Tibial nerve (tissue), 4 donors: ENCODE measurements at regions not wholly inside any gene's neighbourhood (a gene's known extent, or its start where the extent isn't known, plus 50 kb on each side); places are given as distances from the start of the nearest gene placed in this dataset.

Experiments
- DNase-seq, 2 donors: peaks; one replicate each; pipeline ENCODE4 v3.0.0-alpha.2; 2019; ENCODE audit warnings: low spot score in 2 of 2
- H3K27ac ChIP-seq, 4 donors: fragments of 200-600 bp; sonication (generic) in 3 of 4; one replicate each; pipeline ENCODE4 v1.5.1; 2017 to 2019; ENCODE audit warnings: mild to moderate bottlenecking in 1 of 4
- H3K27me3 ChIP-seq, 2 donors: fragments of 200-600 bp; sonication (generic) in 1 of 2; one replicate each; pipeline versions ENCODE4 v1.5.1 to v1.6.0; 2017 to 2019
- H3K36me3 ChIP-seq, 3 donors: fragments of 200-600 bp; sonication (generic); one replicate each; pipeline ENCODE4 v1.5.1; 2018 to 2019
- H3K4me1 ChIP-seq, 4 donors: fragments of 200-600 bp; sonication (generic) in 3 of 4; one replicate each; pipeline ENCODE4 v1.5.1; 2017 to 2019
- H3K4me3 ChIP-seq, 4 donors: fragments of 200-600 bp; sonication (generic) in 3 of 4; one replicate each; pipeline ENCODE4 v1.5.1; 2017 to 2019; ENCODE audit warnings: mild to moderate bottlenecking in 1 of 4, moderate library complexity in 1 of 4
- H3K9me3 ChIP-seq, 4 donors: fragments of 200-600 bp; sonication (generic) in 3 of 4; one replicate each; pipeline ENCODE4 v1.5.1; 2017 to 2019
- EP300 ChIP-seq, 2 donors: sonication (generic); formaldehyde crosslinking; IDR thresholded peaks; one replicate each; pipeline ENCODE4 v1.6.1; 2017; ENCODE audit warnings: antibody characterized with exemption in 2 of 2, mild to moderate bottlenecking in 1 of 2
- POLR2A ChIP-seq, 2 donors: fragments of 450-650 bp; IDR thresholded peaks; one replicate each; pipeline ENCODE4 v1.6.1; 2017; ENCODE audit warnings: antibody characterized with exemption in 2 of 2, mild to moderate bottlenecking in 2 of 2, moderate library complexity in 2 of 2
- WGBS, 2 donors: methylation state at CpG; one replicate each; pipeline ENCODE4 v1.1.5; 2018; 5-methylcytosine and 5-hydroxymethylcytosine counted together
- TF ChIP-seq, protein P1 (sequence below), 5 experiments: fragments of 200-600 bp in 3 of 5; fragments of 450-650 bp in 2 of 5; sonication (generic) in 3 of 5; IDR thresholded peaks; one replicate each; pipeline ENCODE4 v1.5.1; 2016 to 2019; ENCODE audit warnings: antibody characterized with exemption in 5 of 5, mild to moderate bottlenecking in 3 of 5, moderate library complexity in 2 of 5

DNA sequence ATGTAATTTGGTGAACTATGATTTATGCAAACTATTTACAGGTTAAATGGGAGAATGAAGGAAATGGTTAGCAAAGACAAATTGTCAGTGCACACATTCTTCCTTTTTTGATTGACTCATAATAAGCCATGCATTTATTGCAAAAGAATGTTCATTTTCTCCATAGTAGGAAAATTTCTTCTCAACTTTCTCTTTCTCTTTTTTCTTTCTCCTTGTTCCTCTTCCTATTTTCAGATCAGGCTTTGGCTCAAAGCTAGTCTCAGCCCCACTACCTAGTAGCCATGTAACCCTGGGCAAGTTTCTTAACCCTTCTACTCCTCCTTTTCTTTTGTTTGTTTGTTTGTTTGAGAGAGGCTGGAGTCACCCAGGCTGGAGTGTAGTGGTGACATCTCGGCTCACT, 156.6 kb downstream of the PIK3R1 start:
- no peaks in the 10 kb centered on the region for H3K36me3 ChIP-seq
- 100% methylated on average over 1 of the region's 1 CpG for WGBS, 2 donors
- no peak for DNase-seq
- H3K4me3 ChIP-seq = no peak overlapping the region
- no peak overlapping the region for H3K27ac ChIP-seq
- H3K27me3 ChIP-seq = no peaks in the 10 kb centered on the region
- no peaks in the 10 kb centered on the region for H3K9me3 ChIP-seq
- TF ChIP-seq EP300 (IDR thresholded peaks at IDR 0.05) = no peak
- TF ChIP-seq, protein P1, sequence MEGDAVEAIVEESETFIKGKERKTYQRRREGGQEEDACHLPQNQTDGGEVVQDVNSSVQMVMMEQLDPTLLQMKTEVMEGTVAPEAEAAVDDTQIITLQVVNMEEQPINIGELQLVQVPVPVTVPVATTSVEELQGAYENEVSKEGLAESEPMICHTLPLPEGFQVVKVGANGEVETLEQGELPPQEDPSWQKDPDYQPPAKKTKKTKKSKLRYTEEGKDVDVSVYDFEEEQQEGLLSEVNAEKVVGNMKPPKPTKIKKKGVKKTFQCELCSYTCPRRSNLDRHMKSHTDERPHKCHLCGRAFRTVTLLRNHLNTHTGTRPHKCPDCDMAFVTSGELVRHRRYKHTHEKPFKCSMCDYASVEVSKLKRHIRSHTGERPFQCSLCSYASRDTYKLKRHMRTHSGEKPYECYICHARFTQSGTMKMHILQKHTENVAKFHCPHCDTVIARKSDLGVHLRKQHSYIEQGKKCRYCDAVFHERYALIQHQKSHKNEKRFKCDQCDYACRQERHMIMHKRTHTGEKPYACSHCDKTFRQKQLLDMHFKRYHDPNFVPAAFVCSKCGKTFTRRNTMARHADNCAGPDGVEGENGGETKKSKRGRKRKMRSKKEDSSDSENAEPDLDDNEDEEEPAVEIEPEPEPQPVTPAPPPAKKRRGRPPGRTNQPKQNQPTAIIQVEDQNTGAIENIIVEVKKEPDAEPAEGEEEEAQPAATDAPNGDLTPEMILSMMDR (IDR thresholded peaks at IDR 0.05) = no peak
- no peak for TF ChIP-seq POLR2A (IDR thresholded peaks at IDR 0.05)
- H3K4me1 ChIP-seq = no peaks in the 10 kb centered on the region

- H3K9me3 ChIP-seq = no peaks in the 10 kb centered on the region
- H3K36me3 ChIP-seq = no peaks in the 10 kb centered on the region
- H3K27ac ChIP-seq = no peak overlapping the region
- no peaks in the 10 kb centered on the region for H3K27me3 ChIP-seq
- no peak for DNase-seq
- no peaks in the 10 kb centered on the region for H3K4me1 ChIP-seq
- 71 to 80% methylated on average over 2 of the region's 2 CpGs for WGBS, 2 donors
- H3K4me3 ChIP-seq = no peak overlapping the region
- TF ChIP-seq EP300 (IDR thresholded peaks at IDR 0.05) = no peak
- TF ChIP-seq POLR2A (IDR thresholded peaks at IDR 0.05) = no peak
- TF ChIP-seq, protein P1 (IDR thresholded peaks at IDR 0.05) = no peak
Measured at GRCh38 chr5:68373050-68373449, 157.5 kb downstream of the PIK3R1 start.

DNA sequence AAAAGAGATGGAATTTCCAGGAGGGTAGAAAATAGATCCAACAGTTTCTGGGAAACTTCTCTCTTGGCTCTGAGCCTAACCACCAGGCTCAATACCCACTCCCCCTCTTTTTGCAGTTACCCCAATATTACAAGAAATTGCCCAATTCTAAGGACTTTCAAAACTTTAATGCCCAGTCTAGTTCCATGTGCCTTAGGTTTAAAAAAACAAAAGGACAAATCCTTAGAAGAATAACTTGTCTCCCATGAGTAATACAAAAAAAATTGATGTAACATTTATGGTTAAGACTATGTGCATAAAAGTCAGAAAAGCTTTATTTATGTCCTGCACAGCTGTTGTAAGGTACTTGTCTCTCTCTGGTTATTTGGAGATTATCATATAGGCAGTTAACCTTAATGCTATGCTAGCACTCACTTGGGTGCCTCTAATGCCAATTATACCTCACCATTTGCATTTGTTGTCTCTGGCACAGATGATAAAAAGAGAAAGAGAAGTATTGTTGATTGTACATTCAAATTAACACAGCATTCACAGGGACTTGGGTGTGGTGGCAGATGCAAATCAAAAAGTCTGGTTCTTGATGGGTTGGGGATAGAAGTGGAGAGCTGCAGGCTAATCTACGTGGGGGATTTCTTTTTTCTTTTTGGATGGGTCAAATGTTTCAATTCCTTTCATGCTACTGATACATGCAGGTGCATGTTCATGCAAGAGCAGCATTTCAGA, 159.4 kb downstream of the PIK3R1 start:
- no peaks in the 10 kb centered on the region for H3K27me3 ChIP-seq
- 83 to 88% methylated on average over 1 of the region's 1 CpG for WGBS, 2 donors
- DNase-seq = no peak
- H3K4me1 ChIP-seq = no peaks in the 10 kb centered on the region
- TF ChIP-seq, protein P1 (IDR thresholded peaks at IDR 0.05) = no peak
- TF ChIP-seq EP300 (IDR thresholded peaks at IDR 0.05) = no peak
- TF ChIP-seq POLR2A (IDR thresholded peaks at IDR 0.05) = no peak
- H3K27ac ChIP-seq = no peak overlapping the region
- H3K9me3 ChIP-seq = no peaks in the 10 kb centered on the region
- no peaks in the 10 kb centered on the region for H3K36me3 ChIP-seq
- H3K4me3 ChIP-seq = no peak overlapping the region

GRCh38 chr5:68375540-68375939, 160.0 kb downstream of the PIK3R1 start:
- no peaks in the 10 kb centered on the region for H3K27me3 ChIP-seq
- no peaks in the 10 kb centered on the region for H3K9me3 ChIP-seq
- H3K27ac ChIP-seq = no peak overlapping the region
- WGBS, 2 donors = 74 to 88% methylated on average over 3 of the region's 3 CpGs
- H3K36me3 ChIP-seq = no peaks in the 10 kb centered on the region
- no peaks in the 10 kb centered on the region for H3K4me1 ChIP-seq
- DNase-seq = no peak
- no peak overlapping the region for H3K4me3 ChIP-seq
- TF ChIP-seq POLR2A (IDR thresholded peaks at IDR 0.05) (no peak), EP300 (IDR thresholded peaks at IDR 0.05) (no peak)
- TF ChIP-seq, protein P1 (IDR thresholded peaks at IDR 0.05) = no peak

GRCh38 chr5:68376935-68377334, 161.4 kb downstream of the PIK3R1 start:
- no peak for DNase-seq

More at GRCh38 chr5:68376935-68377334, 161.4 kb downstream of the PIK3R1 start:
- Histone ChIP-seq H3K27me3 (no peaks in the 10 kb centered on the region), H3K4me1 (no peaks in the 10 kb centered on the region), H3K27ac (no peak overlapping the region), H3K4me3 (no peak overlapping the region), H3K36me3 (no peaks in the 10 kb centered on the region), H3K9me3 (no peaks in the 10 kb centered on the region)
- WGBS, 2 donors = 58 to 60% methylated on average over 6 of the region's 6 CpGs
- TF ChIP-seq, protein P1 (IDR thresholded peaks at IDR 0.05) = no peak
- TF ChIP-seq EP300 (IDR thresholded peaks at IDR 0.05) (no peak), POLR2A (IDR thresholded peaks at IDR 0.05) (no peak)
